ENCODE measurements at regions not wholly inside any gene's neighbourhood (a gene's known extent, or its start where the extent isn't known, plus 50 kb on each side); places are given as distances from the start of the nearest gene placed in this dataset.

GRCh38 chr12:68445824-68446223 is 113.7 kb upstream of the MDM1 start:
- no peak overlapping the region for H3K4me3 ChIP-seq (IDR thresholded peaks at IDR 0.05; ENCODE audit: insufficient read depth, low read depth, low read length)
- H3K79me2 ChIP-seq (ENCODE audit: insufficient read depth, low read depth) = no peaks in the 10 kb centered on the region
- peaks cover 33% of the 10 kb centered on the region for H3K4me1 ChIP-seq (ENCODE audit: low read depth, poor library complexity, severe bottlenecking)
- H4K20me1 ChIP-seq (ENCODE audit: insufficient read depth) = no peaks in the 10 kb centered on the region
- no peak for TF ChIP-seq CTCF (conservative IDR thresholded peaks at IDR 0.05; ENCODE audit: low read depth, low read length)
- H3K9ac ChIP-seq = no peak overlapping the region
- no peak overlapping the region for H3K4me2 ChIP-seq
- H3K27me3 ChIP-seq (ENCODE audit: insufficient read depth, low read depth) = no peaks in the 10 kb centered on the region
- no peaks in the 10 kb centered on the region for H3K36me3 ChIP-seq (ENCODE audit: insufficient read depth)
- H2AFZ ChIP-seq (ENCODE audit: low read depth) = no peak overlapping the region
- no peak overlapping the region for H3K27ac ChIP-seq

- Histone ChIP-seq H3K36me3 (ENCODE audit: insufficient read depth) (no peaks in the 10 kb centered on the region), H3K4me2 (no peak overlapping the region), H2AFZ (ENCODE audit: low read depth) (no peak overlapping the region), H3K27me3 (ENCODE audit: insufficient read depth, low read depth) (no peaks in the 10 kb centered on the region), H3K79me2 (ENCODE audit: insufficient read depth, low read depth) (no peaks in the 10 kb centered on the region), H3K27ac (no peak overlapping the region), H3K9ac (no peak overlapping the region), H3K4me3 (IDR thresholded peaks at IDR 0.05; ENCODE audit: insufficient read depth, low read depth, low read length) (no peak overlapping the region), H4K20me1 (ENCODE audit: insufficient read depth) (no peaks in the 10 kb centered on the region), H3K4me1 (ENCODE audit: low read depth, poor library complexity, severe bottlenecking) (peaks cover 39% of the 10 kb centered on the region)
- TF ChIP-seq CTCF (conservative IDR thresholded peaks at IDR 0.05; ENCODE audit: low read depth, low read length) = no peak
Measured at GRCh38 chr12:68446384-68446783, 114.2 kb upstream of the MDM1 start.

- H4K20me1 ChIP-seq (ENCODE audit: insufficient read depth) = no peaks in the 10 kb centered on the region
- no peak overlapping the region for H3K4me3 ChIP-seq (IDR thresholded peaks at IDR 0.05; ENCODE audit: insufficient read depth, low read depth, low read length)
- H3K4me2 ChIP-seq = no peak overlapping the region
- H3K9ac ChIP-seq = no peak overlapping the region
- H3K4me1 ChIP-seq (ENCODE audit: low read depth, poor library complexity, severe bottlenecking) = peaks cover 40% of the 10 kb centered on the region
- no peaks in the 10 kb centered on the region for H3K27me3 ChIP-seq (ENCODE audit: insufficient read depth, low read depth)
- no peak overlapping the region for H2AFZ ChIP-seq (ENCODE audit: low read depth)
- no peaks in the 10 kb centered on the region for H3K79me2 ChIP-seq (ENCODE audit: insufficient read depth, low read depth)
- H3K36me3 ChIP-seq (ENCODE audit: insufficient read depth) = no peaks in the 10 kb centered on the region
- H3K27ac ChIP-seq = no peak overlapping the region
- TF ChIP-seq CTCF (conservative IDR thresholded peaks at IDR 0.05; ENCODE audit: low read depth, low read length) = no peak
Measured at GRCh38 chr12:68446901-68447796, 115.0 kb upstream of the MDM1 start.

GRCh38 chr12:68447797-68448260 is 115.7 kb upstream of the MDM1 start:
- no peaks in the 10 kb centered on the region for H3K79me2 ChIP-seq (ENCODE audit: insufficient read depth, low read depth)
- peaks cover 40% of the 10 kb centered on the region for H3K4me1 ChIP-seq (ENCODE audit: low read depth, poor library complexity, severe bottlenecking)
- no peak overlapping the region for H3K4me2 ChIP-seq
- H3K36me3 ChIP-seq (ENCODE audit: insufficient read depth) = no peaks in the 10 kb centered on the region
- no peak overlapping the region for H3K27ac ChIP-seq
- H3K9ac ChIP-seq = no peak overlapping the region
- TF ChIP-seq CTCF (conservative IDR thresholded peaks at IDR 0.05; ENCODE audit: low read depth, low read length) = no peak
- H3K4me3 ChIP-seq (IDR thresholded peaks at IDR 0.05; ENCODE audit: insufficient read depth, low read depth, low read length) = no peak overlapping the region
- H2AFZ ChIP-seq (ENCODE audit: low read depth) = no peak overlapping the region
- H3K27me3 ChIP-seq (ENCODE audit: insufficient read depth, low read depth) = no peaks in the 10 kb centered on the region
- H4K20me1 ChIP-seq (ENCODE audit: insufficient read depth) = no peaks in the 10 kb centered on the region

Data from KMS-11 (cell line).